Mammary epithelial cell (primary cell): ENCODE measurements at regions not wholly inside any gene's neighbourhood (a gene's known extent, or its start where the extent isn't known, plus 50 kb on each side); places are given as distances from the start of the nearest gene placed in this dataset.

Source experiments
- CTCF ChIP-seq, 2 donors: IDR thresholded peaks in 1 of 2; conservative IDR thresholded peaks in 1 of 2; 2 replicates each; pipeline ENCODE4 v1.5.1; 2011 to 2012; ENCODE audit warnings: inconsistent platforms in 2 of 2, low read length in 2 of 2, mild to moderate bottlenecking in 2 of 2, control low read depth in 1 of 2, low read depth in 1 of 2; ENCODE audit not compliant: insufficient read depth in 1 of 2; ENCODE audit errors: extremely low read depth in 1 of 2
- EZH2 ChIP-seq: IDR thresholded peaks from 2 replicates; pipeline ENCODE4 v1.6.1; 2012; ENCODE audit warnings: low read length, inconsistent platforms, borderline replicate concordance

- TF ChIP-seq CTCF (conservative IDR thresholded peaks at IDR 0.05 in 1 of 2, IDR thresholded peaks at IDR 0.05 in 1 of 2; ENCODE audit: extremely low read depth in 1 of 2, insufficient read depth in 1 of 2, low read depth in 1 of 2, low read length in 2 of 2) (no peak), EZH2 (no peak)
These were observed 200.1 kb upstream of the GUCY1A2 start for GRCh38 chr11:107218123-107219013.
